Common myeloid progenitor, CD34-positive (primary cell): ENCODE measurements at regions not wholly inside any gene's neighbourhood (a gene's known extent, or its start where the extent isn't known, plus 50 kb on each side); places are given as distances from the start of the nearest gene placed in this dataset.

Experiments used
- CTCF ChIA-PET: fragments of 350-600 bp; sonication (Branson Sonifier 250); formaldehyde crosslinking; loops from one replicate; lab custom pipeline; 2021; ENCODE audit warnings: antibody characterized with exemption; lab: Charles Lee
- POLR2A ChIA-PET: fragments of 350-600 bp; sonication (Branson Sonifier 250); formaldehyde crosslinking; loops from one replicate; lab custom pipeline; 2021; ENCODE audit warnings: antibody characterized with exemption; lab: Charles Lee
- DNase-seq, 3 donors: peaks; one replicate each; pipeline versions ENCODE4 v3.0.0 to v3.0.0-alpha.2; 2013
- H3K27ac ChIP-seq, 2 experiments: 1 replicate in 1 of 2; 2 replicates in 1 of 2; pipeline ENCODE4 v1.7.0; 2013; ENCODE audit warnings: inconsistent platforms in 2 of 2, low read length in 2 of 2, mild to moderate bottlenecking in 2 of 2, low read depth in 1 of 2, moderate library complexity in 1 of 2; ENCODE audit not compliant: severe bottlenecking in 2 of 2, insufficient read depth in 1 of 2, poor library complexity in 1 of 2
- H3K27me3 ChIP-seq, 5 experiments: replicated peaks in 2 of 5; 1 replicate in 3 of 5; 2 replicates in 2 of 5; pipeline versions ENCODE4 v1.6.1 to v1.7.0; 2013; ENCODE audit warnings: low read length in 4 of 5, mild to moderate bottlenecking in 2 of 5, moderate library complexity in 2 of 5, inconsistent platforms in 1 of 5; ENCODE audit not compliant: insufficient read depth in 5 of 5, control insufficient read depth in 4 of 5
- H3K36me3 ChIP-seq, 4 experiments: 1 replicate in 2 of 4; 2 replicates in 2 of 4; pipeline versions ENCODE4 v1.6.1 to v1.7.0; 2013; ENCODE audit warnings: low read length in 3 of 4, control low read depth in 1 of 4, mild to moderate bottlenecking in 1 of 4; ENCODE audit not compliant: control insufficient read depth in 4 of 4, insufficient read depth in 4 of 4
- H3K4me1 ChIP-seq, 4 experiments: 1 replicate in 3 of 4; 2 replicates in 1 of 4; pipeline versions ENCODE4 v1.6.1 to v1.7.1; 2013; ENCODE audit warnings: low read length in 3 of 4, mild to moderate bottlenecking in 3 of 4, control low read depth in 1 of 4, inconsistent platforms in 1 of 4, moderate library complexity in 1 of 4; ENCODE audit not compliant: control insufficient read depth in 4 of 4, insufficient read depth in 4 of 4; ENCODE audit errors: control extremely low read depth in 1 of 4
- H3K4me3 ChIP-seq, 7 experiments: 1 replicate in 4 of 7; 2 replicates in 3 of 7; pipeline versions ENCODE4 v1.5.1 to v1.7.0; 2013; ENCODE audit warnings: mild to moderate bottlenecking in 7 of 7, low read length in 6 of 7, moderate library complexity in 6 of 7, inconsistent platforms in 2 of 7, low read depth in 2 of 7, control low read depth in 1 of 7; ENCODE audit not compliant: insufficient read depth in 4 of 7, control insufficient read depth in 1 of 7; ENCODE audit errors: extremely low read depth in 1 of 7
- H3K9me3 ChIP-seq, 5 experiments: 1 replicate in 4 of 5; 2 replicates in 1 of 5; pipeline versions ENCODE4 v1.6.1 to v1.7.1; 2013; ENCODE audit warnings: low read length in 4 of 5, mild to moderate bottlenecking in 2 of 5, inconsistent platforms in 1 of 5, low read depth in 1 of 5, moderate library complexity in 1 of 5; ENCODE audit not compliant: control insufficient read depth in 4 of 5, insufficient read depth in 2 of 5; ENCODE audit errors: control extremely low read depth in 1 of 5
- WGBS: methylation state at CpG from one replicate; pipeline ENCODE4 v1.1.5; 2013; ENCODE audit not compliant: insufficient coverage; 5-methylcytosine and 5-hydroxymethylcytosine counted together

DNA sequence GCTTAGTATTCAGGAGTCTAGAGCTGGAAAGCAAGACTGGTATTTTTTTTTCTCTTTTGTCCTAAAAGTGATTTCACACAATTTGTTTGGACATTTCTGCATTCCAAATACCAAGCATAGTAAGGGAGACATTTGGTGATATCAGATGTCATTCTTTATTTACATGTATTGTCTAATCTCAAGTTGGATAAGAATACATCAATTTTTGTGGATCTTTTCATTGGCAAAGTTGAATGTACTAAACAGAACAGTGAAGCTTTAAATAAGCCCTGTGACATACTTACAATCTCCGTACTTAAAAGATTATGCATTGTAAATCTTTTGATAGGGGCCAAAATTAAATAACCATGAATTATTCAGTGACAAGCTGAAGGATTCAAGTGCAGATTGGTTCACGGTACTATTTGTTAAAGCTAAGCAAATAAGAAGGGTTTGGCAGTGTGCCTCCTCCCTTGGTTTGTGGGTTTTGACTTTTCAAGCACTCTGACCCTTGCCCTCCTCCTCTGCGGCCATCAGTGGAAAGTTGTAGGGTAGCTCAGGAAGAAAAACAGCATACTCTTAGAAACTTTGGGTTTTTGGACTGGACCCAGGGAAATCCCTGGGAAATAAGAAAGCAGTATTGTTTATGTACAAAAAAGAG is 663.7 kb downstream of the ADGRL2 start:
- CTCF ChIA-PET: interaction anchor here (1.2 kb wide), 1 partner anchor 25 kb away, joined by 3 read pairs; no protein-coding TSS in a partner anchor
- no CpG with 5 or more reads among the region's 3 CpGs for WGBS
- Histone ChIP-seq H3K27me3 (no peaks in the 10 kb centered on the region), H3K4me1 (peaks cover 5 to 27% (median 10%) of the 10 kb centered on the region in 4 experiments), H3K9me3 (peaks cover 0 to 3% (median 0%) of the 10 kb centered on the region in 5 experiments), H3K4me3 (peak overlapping the region in 1 of 7 experiments; percentile 16), H3K36me3 (no peaks in the 10 kb centered on the region), H3K27ac (no peak overlapping the region)
- POLR2A ChIA-PET: no interaction called here
- peak in 2 of 3 donors; percentile 23 to 24 for DNase-seq

GRCh38 chr1:82463951-82464350 is 663.2 kb downstream of the ADGRL2 start:
- no peaks in the 10 kb centered on the region for H3K27me3 ChIP-seq
- POLR2A ChIA-PET: no interaction called here
- peaks cover 5 to 27% (median 10%) of the 10 kb centered on the region in 4 experiments for H3K4me1 ChIP-seq
- no peak overlapping the region for H3K4me3 ChIP-seq
- H3K27ac ChIP-seq: no peak overlapping the region
- peaks cover 0 to 3% (median 0%) of the 10 kb centered on the region in 5 experiments for H3K9me3 ChIP-seq
- peak in 2 of 3 donors; percentile 17 to 28 for DNase-seq
- CTCF ChIA-PET: no interaction called here
- no peaks in the 10 kb centered on the region for H3K36me3 ChIP-seq
- WGBS: no CpG with 5 or more reads among the region's 1 CpG

- 100% methylated on average over 1 of the region's 1 CpG for WGBS
- CTCF ChIA-PET: no interaction called here
- H3K27me3 ChIP-seq: no peaks in the 10 kb centered on the region
- peaks cover 0 to 3% (median 0%) of the 10 kb centered on the region in 5 experiments for H3K9me3 ChIP-seq
- peaks cover 5 to 25% (median 9%) of the 10 kb centered on the region in 4 experiments for H3K4me1 ChIP-seq
- H3K36me3 ChIP-seq: no peaks in the 10 kb centered on the region
- H3K27ac ChIP-seq: no peak overlapping the region
- POLR2A ChIA-PET: no interaction called here
- no peak overlapping the region for H3K4me3 ChIP-seq
- DNase-seq: no peak
Measured at GRCh38 chr1:82462366-82462765, 661.6 kb downstream of the ADGRL2 start.

GRCh38 chr1:82455342-82455741 is 654.6 kb downstream of the ADGRL2 start:
- Histone ChIP-seq H3K27me3 (no peaks in the 10 kb centered on the region), H3K27ac (no peak overlapping the region), H3K9me3 (peaks cover 0 to 16% (median 3%) of the 10 kb centered on the region in 5 experiments), H3K36me3 (no peaks in the 10 kb centered on the region), H3K4me1 (peaks cover 0 to 3% (median 0%) of the 10 kb centered on the region in 4 experiments), H3K4me3 (no peak overlapping the region)
- no CpG with 5 or more reads among the region's 1 CpG for WGBS
- DNase-seq: no peak
- CTCF ChIA-PET: no interaction called here
- POLR2A ChIA-PET: no interaction called here

DNA sequence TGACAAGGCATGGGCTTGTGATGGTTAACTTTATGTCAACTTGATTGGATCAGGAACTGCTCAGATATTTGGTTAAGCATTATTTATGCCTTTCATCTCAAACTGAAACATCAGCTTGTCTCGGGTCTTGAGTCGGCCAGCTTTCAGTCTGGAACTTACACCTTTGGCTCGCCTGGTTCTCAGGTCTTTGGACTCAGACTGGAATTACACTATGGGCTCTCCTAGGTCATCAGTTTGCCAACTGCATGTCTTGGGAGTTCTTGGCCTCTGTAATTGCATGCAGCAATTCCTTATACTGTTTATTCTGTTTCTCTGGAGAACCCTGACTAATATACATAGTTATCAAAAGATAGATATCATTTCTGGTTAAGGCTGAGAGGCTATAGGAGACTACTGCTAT is 653.7 kb downstream of the ADGRL2 start:
- 100% methylated on average over 3 of the region's 3 CpGs for WGBS
- ChIA-PET CTCF (no interaction called here), POLR2A (no interaction called here)
- Histone ChIP-seq H3K36me3 (no peaks in the 10 kb centered on the region), H3K27ac (no peak overlapping the region), H3K4me3 (no peak overlapping the region), H3K27me3 (no peaks in the 10 kb centered on the region), H3K4me1 (peaks cover 0 to 3% (median 0%) of the 10 kb centered on the region in 4 experiments), H3K9me3 (peaks cover 0 to 16% (median 3%) of the 10 kb centered on the region in 5 experiments)
- no peak for DNase-seq

GRCh38 chr1:82453511-82454185 is 652.9 kb downstream of the ADGRL2 start:
- no peak overlapping the region for H3K27ac ChIP-seq
- 80% methylated on average over 1 of the region's 1 CpG for WGBS

GRCh38 chr1:82452096-82452495 is 651.4 kb downstream of the ADGRL2 start:
- no peak for DNase-seq
- H3K27me3 ChIP-seq: no peaks in the 10 kb centered on the region
- ChIA-PET CTCF (interaction anchor here (1.1 kb wide), 1 partner anchor 14 kb away, joined by 3 read pairs; no protein-coding TSS in a partner anchor), POLR2A (no interaction called here)
- no peak overlapping the region for H3K27ac ChIP-seq
- no peaks in the 10 kb centered on the region for H3K36me3 ChIP-seq
- H3K4me1 ChIP-seq: peaks cover 0 to 3% (median 0%) of the 10 kb centered on the region in 4 experiments
- peaks cover 0 to 16% (median 3%) of the 10 kb centered on the region in 5 experiments for H3K9me3 ChIP-seq
- H3K4me3 ChIP-seq: no peak overlapping the region

More at GRCh38 chr1:82453511-82454185, 652.9 kb downstream of the ADGRL2 start:
- POLR2A ChIA-PET: no interaction called here
- no peak for DNase-seq
- Histone ChIP-seq H3K36me3 (no peaks in the 10 kb centered on the region), H3K9me3 (peaks cover 0 to 16% (median 3%) of the 10 kb centered on the region in 5 experiments), H3K27me3 (no peaks in the 10 kb centered on the region), H3K4me3 (no peak overlapping the region), H3K4me1 (peaks cover 0 to 3% (median 0%) of the 10 kb centered on the region in 4 experiments)
- CTCF ChIA-PET: no interaction called here
